ENCODE measurements at regions not wholly inside any gene's neighbourhood (a gene's known extent, or its start where the extent isn't known, plus 50 kb on each side); places are given as distances from the start of the nearest gene placed in this dataset.

GRCh38 chr2:150681120-150681804 is 193.8 kb upstream of the RND3 start:
- no peak for TF ChIP-seq EZH2 (IDR thresholded peaks at IDR 0.05; ENCODE audit: low read depth)
- TF ChIP-seq CTCF (conservative IDR thresholded peaks at IDR 0.05) = no peak

All from PC-9 (cell line).